ENCODE measurements at regions not wholly inside any gene's neighbourhood (a gene's known extent, or its start where the extent isn't known, plus 50 kb on each side); places are given as distances from the start of the nearest gene placed in this dataset.

GRCh38 chr3:103953796-103954195 lies 1412.9 kb upstream of the ALCAM start:
- no peaks in the 10 kb centered on the region for H3F3A ChIP-seq (ENCODE audit: insufficient read depth, low read length)
- H2AFZ ChIP-seq (ENCODE audit: low read length), result no peak overlapping the region
- TF ChIP-seq EZH2 (optimal IDR thresholded peaks at IDR 0.05; ENCODE audit: low read depth, low read length), result no peak
- no peak for TF ChIP-seq EZH2phosphoT487 (IDR thresholded peaks at IDR 0.05; ENCODE audit: low read length)
- no peak for TF ChIP-seq CTCF (IDR thresholded peaks at IDR 0.05; ENCODE audit: low read length)

GRCh38 chr3:103960819-103961218 lies 1405.9 kb upstream of the ALCAM start:
- no peaks in the 10 kb centered on the region for H3F3A ChIP-seq (ENCODE audit: insufficient read depth, low read length)
- H3K9me2 ChIP-seq (replicated peaks; ENCODE audit: insufficient read depth, low read length), result no peaks in the 10 kb centered on the region

More at GRCh38 chr3:103953796-103954195, 1412.9 kb upstream of the ALCAM start:
- Histone ChIP-seq H3K4me3 (ENCODE audit: low read length) (no peak overlapping the region), H4K20me1 (ENCODE audit: insufficient read depth, low read length) (no peaks in the 10 kb centered on the region), H3K79me2 (ENCODE audit: low read length) (no peaks in the 10 kb centered on the region), H3K4me2 (ENCODE audit: low read depth, low read length) (no peak overlapping the region), H3K36me3 (replicated peaks; ENCODE audit: insufficient read depth, low read length) (no peaks in the 10 kb centered on the region), H3K9me3 (replicated peaks; ENCODE audit: insufficient read depth, low read length) (no peaks in the 10 kb centered on the region), H3K27ac (ENCODE audit: low read length) (no peak overlapping the region), H3K9ac (ENCODE audit: low read length) (no peak overlapping the region), H3K4me1 (ENCODE audit: low read length) (no peaks in the 10 kb centered on the region), H3K9me2 (replicated peaks; ENCODE audit: insufficient read depth, low read length) (no peaks in the 10 kb centered on the region), H3K27me3 (replicated peaks; ENCODE audit: insufficient read depth, low read length) (no peaks in the 10 kb centered on the region)
- DNase-seq, result no peak

GRCh38 chr3:103963599-103963998 lies 1403.1 kb upstream of the ALCAM start:
- Histone ChIP-seq H3K4me1 (ENCODE audit: low read length) (no peaks in the 10 kb centered on the region), H2AFZ (ENCODE audit: low read length) (no peak overlapping the region), H3F3A (ENCODE audit: insufficient read depth, low read length) (no peaks in the 10 kb centered on the region; the same call in 1 of the 2 replicates), H3K36me3 (replicated peaks; ENCODE audit: insufficient read depth, low read length) (no peaks in the 10 kb centered on the region), H3K27ac (ENCODE audit: low read length) (no peak overlapping the region), H3K4me2 (ENCODE audit: low read depth, low read length) (no peak overlapping the region), H3K9me3 (replicated peaks; ENCODE audit: insufficient read depth, low read length) (no peaks in the 10 kb centered on the region), H3K9me2 (replicated peaks; ENCODE audit: insufficient read depth, low read length) (no peaks in the 10 kb centered on the region), H4K20me1 (ENCODE audit: insufficient read depth, low read length) (no peaks in the 10 kb centered on the region), H3K27me3 (replicated peaks; ENCODE audit: insufficient read depth, low read length) (no peaks in the 10 kb centered on the region), H3K79me2 (ENCODE audit: low read length) (no peaks in the 10 kb centered on the region), H3K9ac (ENCODE audit: low read length) (no peak overlapping the region), H3K4me3 (ENCODE audit: low read length) (no peak overlapping the region)
- DNase-seq, result no peak
- TF ChIP-seq EZH2 (optimal IDR thresholded peaks at IDR 0.05; ENCODE audit: low read depth, low read length), result no peak
- TF ChIP-seq CTCF (IDR thresholded peaks at IDR 0.05; ENCODE audit: low read length), result no peak
- TF ChIP-seq EZH2phosphoT487 (IDR thresholded peaks at IDR 0.05; ENCODE audit: low read length), result no peak

More at GRCh38 chr3:103960819-103961218, 1405.9 kb upstream of the ALCAM start:
- no peaks in the 10 kb centered on the region for H3K36me3 ChIP-seq (replicated peaks; ENCODE audit: insufficient read depth, low read length)
- no peaks in the 10 kb centered on the region for H3K9me3 ChIP-seq (replicated peaks; ENCODE audit: insufficient read depth, low read length)
- no peaks in the 10 kb centered on the region for H3K27me3 ChIP-seq (replicated peaks; ENCODE audit: insufficient read depth, low read length)
- H3K4me2 ChIP-seq (ENCODE audit: low read depth, low read length), result no peak overlapping the region
- no peak for DNase-seq
- H3K79me2 ChIP-seq (ENCODE audit: low read length), result no peaks in the 10 kb centered on the region
- H3K4me3 ChIP-seq (ENCODE audit: low read length), result no peak overlapping the region
- no peaks in the 10 kb centered on the region for H3K4me1 ChIP-seq (ENCODE audit: low read length)
- no peak overlapping the region for H2AFZ ChIP-seq (ENCODE audit: low read length)
- no peak overlapping the region for H3K9ac ChIP-seq (ENCODE audit: low read length)
- H4K20me1 ChIP-seq (ENCODE audit: insufficient read depth, low read length), result no peaks in the 10 kb centered on the region
- no peak for TF ChIP-seq EZH2 (optimal IDR thresholded peaks at IDR 0.05; ENCODE audit: low read depth, low read length)
- H3K27ac ChIP-seq (ENCODE audit: low read length), result no peak overlapping the region

GRCh38 chr3:103965764-103966163 lies 1400.9 kb upstream of the ALCAM start:
- H3K4me1 ChIP-seq (ENCODE audit: low read length), result 0 out of 2 replicates have a peak, but pooled peaks cover 6% of the 10 kb centered on the region

More at GRCh38 chr3:103965764-103966163, 1400.9 kb upstream of the ALCAM start:
- no peaks in the 10 kb centered on the region for H3K36me3 ChIP-seq (replicated peaks; ENCODE audit: insufficient read depth, low read length)
- no peaks in the 10 kb centered on the region for H3K27me3 ChIP-seq (replicated peaks; ENCODE audit: insufficient read depth, low read length)
- no peak overlapping the region for H3K4me2 ChIP-seq (ENCODE audit: low read depth, low read length)
- H3F3A ChIP-seq (ENCODE audit: insufficient read depth, low read length), result no peaks in the 10 kb centered on the region; the same call in 1 of the 2 replicates
- no peak overlapping the region for H3K4me3 ChIP-seq (ENCODE audit: low read length)
- no peaks in the 10 kb centered on the region for H3K9me2 ChIP-seq (replicated peaks; ENCODE audit: insufficient read depth, low read length)
- H3K9ac ChIP-seq (ENCODE audit: low read length), result no peak overlapping the region
- no peak for DNase-seq
- no peak for TF ChIP-seq CTCF (IDR thresholded peaks at IDR 0.05; ENCODE audit: low read length)
- no peak for TF ChIP-seq EZH2phosphoT487 (IDR thresholded peaks at IDR 0.05; ENCODE audit: low read length)
- TF ChIP-seq EZH2 (optimal IDR thresholded peaks at IDR 0.05; ENCODE audit: low read depth, low read length), result no peak
- H2AFZ ChIP-seq (ENCODE audit: low read length), result no peak overlapping the region
- H3K27ac ChIP-seq (ENCODE audit: low read length), result no peak overlapping the region
- no peaks in the 10 kb centered on the region for H3K9me3 ChIP-seq (replicated peaks; ENCODE audit: insufficient read depth, low read length)
- H3K79me2 ChIP-seq (ENCODE audit: low read length), result no peaks in the 10 kb centered on the region
- no peaks in the 10 kb centered on the region for H4K20me1 ChIP-seq (ENCODE audit: insufficient read depth, low read length)

Data from MM.1S (cell line).